HG02798 (cell line): ENCODE measurements at regions not wholly inside any gene's neighbourhood (a gene's known extent, or its start where the extent isn't known, plus 50 kb on each side); places are given as distances from the start of the nearest gene placed in this dataset.
"Not testable (repeated sequence)": the region's sequence is repeated elsewhere in the genome, so short reads cannot be mapped to it uniquely, and the experiment has no call there.

Source experiments
- ATAC-seq: cut with Tn5 transposase; IDR thresholded peaks from one replicate; pipeline ENCODE4 v1.9.1; 2021; ENCODE audit warnings: mild to moderate bottlenecking; ENCODE audit not compliant: unreplicated experiment, poor library complexity

DNA sequence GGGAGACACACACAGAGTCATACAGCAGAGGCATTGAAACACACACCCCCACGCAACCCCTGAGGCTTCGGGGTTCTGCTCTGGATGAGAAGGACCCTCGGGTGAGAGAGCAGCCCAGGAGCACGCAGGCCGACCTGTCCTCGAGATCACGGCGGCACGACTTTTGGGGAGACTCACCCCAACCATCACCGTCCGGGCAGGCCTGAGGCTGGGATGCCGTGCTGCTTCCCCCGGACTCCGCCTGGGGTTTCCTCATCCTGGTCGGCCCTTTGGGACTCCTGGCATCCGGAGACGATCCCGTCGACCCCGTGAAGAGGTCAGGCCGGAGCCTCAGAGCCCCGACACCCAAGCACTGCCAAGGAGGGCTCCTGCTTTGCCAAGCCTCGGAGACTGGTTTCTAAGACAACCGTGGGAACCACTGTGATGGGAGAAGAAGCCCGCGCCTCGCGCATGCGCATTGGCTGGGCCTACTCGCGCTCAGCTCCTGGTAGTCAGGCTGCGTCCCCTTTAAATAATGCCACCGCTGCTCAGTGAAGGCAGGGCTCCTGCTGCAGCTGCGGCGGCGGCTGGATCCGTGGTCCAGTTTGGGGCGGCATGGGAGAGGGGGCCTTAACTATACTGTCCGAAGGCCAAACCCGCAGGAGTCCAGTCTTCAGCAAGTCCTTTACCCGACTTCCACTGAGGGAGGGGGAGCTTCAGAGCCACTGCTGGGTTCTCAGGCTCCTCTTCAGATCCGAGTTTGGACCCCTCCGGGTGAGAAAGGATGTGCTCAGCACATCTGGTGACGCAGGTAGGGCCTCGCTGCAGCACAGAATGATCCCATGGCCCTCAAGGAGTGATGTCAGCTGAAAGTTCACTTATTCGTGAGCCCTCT, 171.4 kb upstream of the ZNF337 start:
- peak; percentile 66 for ATAC-seq

DNA sequence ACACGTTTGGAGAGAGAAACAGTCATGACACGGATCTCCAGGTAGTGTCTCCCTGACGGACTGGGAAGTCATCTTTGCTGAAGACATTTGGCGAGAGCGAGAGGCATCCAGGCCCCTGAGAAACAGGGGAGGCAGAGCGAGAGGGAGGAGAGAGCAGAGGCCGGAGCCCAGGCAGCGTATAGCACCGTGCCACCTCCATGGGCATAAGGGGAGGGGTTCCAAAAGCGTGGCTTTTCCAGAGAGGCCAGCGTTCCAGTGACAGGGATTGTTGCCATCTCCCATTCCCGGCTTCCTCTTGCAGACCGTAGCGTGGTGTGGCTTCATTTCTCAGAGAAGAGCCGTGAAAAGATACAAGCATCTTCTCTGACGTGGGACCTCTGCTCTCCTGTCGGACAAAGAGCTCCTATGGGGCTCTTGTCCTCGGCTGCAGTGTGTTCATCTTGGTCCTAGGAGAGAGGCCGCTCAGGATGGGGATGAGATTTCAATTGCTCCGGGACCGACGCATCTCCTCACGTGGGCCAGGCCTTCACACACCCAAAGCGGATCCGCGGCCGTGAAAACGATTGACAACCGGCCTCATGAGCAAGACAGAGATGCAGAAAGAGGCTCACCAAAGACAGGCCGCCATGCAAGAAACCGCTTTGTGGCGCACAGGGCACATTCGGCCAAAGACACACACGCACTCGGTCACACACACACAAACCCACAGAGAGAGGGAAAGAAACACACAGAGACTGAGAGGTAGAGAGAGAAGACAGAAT, 170.5 kb upstream of the ZNF337 start:
- ATAC-seq: not testable (repeated sequence)

DNA sequence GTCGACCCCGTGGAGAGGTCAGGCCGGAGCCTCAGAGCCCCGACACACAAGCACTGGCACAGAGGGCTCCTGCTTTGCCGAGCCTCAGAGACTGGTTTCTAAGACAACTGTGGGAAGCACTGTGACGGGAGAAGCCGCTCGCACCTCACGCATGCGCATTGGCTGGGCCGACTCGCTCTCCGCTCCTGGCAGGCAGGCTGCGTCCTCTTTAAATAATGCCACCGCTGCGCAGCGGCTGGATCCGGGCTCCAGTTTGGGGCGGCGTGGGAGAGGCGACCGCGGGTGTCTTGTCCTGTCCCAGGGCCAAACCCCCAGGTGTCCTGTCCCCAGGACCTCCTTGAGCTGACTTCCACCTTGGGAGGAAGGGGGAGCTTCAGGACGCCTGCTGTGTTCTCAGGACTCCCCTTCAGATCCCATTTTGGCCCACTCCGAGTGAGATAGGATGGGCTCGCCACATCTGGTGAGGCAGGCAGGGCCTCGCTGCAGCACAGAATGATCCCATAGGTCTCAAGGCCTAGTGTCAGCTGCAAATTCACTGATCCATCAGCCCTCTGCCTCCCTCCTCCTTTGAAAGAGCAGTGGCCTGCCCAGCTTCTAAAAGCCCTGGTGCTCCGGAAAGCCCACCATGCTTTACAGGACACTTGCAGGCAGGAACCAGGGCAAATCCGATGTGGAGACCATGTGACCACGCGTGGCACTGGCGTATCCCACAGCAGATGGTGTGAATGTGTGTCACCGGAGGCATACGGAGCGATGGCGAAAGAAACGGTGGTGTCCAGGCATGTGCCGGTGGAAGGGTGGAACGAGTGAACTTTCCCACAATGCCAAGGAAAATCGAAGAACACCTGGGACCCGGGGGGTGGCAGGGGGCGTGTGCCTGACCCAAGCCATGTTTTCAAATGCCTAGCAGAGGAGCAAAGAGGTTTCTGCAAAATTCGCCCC, 169.3 kb upstream of the ZNF337 start:
- no peak for ATAC-seq

DNA sequence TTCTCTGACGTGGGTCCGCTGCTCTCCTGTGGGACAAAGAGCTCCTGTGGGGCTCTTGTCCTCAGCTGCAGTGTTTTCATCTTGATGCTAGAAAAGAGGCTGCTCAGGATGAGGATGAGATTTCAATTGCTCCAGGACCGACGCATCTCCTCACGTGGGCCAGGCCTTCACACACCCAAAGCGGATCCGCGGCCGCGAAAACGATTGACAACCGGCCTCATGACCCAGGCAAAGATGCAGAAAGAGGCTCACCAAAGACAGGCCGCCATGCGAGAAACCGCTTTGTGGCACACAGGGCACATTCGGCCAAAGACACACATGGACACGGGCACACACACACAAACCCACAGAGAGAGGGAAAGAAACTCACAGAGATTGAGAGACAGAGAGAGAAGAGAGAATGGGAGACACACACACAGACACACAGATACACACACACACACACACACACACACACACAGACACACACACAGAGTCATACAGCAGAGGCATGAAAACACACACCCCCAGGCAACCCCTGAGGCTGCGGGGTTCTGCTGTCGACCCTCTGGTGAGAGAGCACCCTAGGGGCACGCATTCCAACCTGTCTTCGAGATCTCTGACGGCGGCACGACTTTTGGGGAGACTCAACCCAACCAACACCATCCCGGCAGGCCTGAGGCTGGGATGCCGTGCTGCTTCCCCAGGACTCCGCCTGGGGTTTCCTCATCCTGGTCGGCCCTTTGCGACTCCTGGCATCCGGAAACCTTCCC, 168.5 kb upstream of the ZNF337 start:
- ATAC-seq: not testable (repeated sequence)

DNA sequence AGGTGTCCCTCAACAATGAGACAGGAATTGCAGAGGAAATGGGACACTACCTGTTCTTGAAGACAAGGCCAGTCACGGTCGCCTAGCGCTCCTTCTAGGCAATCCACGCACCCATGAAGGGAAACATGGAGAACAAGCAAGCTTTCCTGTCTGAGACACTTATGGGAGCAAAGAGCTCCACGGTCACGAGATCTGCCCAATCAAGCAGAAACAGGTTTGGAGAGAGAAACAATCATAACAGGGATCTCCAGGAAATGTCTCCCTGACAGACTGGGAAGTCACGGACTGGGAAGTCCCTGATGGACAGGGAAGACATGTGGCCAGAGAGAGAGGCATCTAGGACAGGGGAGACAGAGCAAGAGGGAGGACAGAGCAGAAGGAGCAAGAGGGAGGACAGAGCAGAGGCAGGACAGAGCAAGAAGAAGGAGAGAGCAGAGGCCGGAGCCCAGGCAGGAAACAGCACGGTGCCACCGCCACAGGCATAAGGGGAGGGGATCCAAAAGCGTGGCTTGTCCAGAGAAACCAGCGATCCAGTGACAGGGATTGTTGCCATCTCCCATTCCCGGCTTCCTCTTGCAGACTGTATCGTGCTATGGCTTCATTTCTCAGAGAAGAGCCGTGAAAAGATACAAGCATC, 167.8 kb upstream of the ZNF337 start:
- no peak for ATAC-seq

DNA sequence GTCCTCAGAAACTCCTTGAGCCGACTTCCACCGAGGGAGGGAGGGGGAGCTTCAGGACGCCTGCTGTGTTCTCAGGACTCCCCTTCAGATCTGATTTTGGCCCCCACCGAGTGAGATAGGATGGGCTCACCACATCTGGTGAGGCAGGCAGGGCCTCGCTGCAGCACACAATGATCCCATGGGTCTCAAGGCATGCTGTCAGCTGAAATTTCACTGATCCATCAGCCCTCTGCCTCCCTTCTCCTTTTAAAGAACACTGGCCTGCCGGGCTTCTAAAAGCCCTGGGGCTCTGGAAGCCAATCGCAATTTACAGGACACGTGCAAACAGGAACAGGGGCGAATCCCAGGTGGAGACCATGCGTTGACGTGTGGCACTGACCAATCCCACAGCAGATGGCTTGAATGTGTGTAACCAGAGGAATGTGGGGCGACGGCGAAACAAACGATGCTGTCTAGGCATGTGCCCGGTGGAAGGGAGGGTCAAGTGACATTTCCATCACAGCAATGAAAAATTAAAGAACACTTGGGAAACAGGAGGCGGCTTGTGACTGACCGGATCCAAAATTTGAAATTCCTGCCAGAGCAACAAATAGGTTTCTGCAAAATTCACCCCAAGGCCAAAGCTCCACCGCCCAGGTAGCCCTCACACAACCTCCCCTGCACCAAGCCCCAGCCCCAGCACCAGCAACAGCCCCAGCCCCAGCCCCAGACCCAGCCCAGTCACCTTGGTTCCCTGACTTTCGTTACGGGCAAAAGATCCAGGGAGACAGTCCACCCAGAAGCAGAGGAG, 167.1 kb upstream of the ZNF337 start:
- no peak for ATAC-seq

DNA sequence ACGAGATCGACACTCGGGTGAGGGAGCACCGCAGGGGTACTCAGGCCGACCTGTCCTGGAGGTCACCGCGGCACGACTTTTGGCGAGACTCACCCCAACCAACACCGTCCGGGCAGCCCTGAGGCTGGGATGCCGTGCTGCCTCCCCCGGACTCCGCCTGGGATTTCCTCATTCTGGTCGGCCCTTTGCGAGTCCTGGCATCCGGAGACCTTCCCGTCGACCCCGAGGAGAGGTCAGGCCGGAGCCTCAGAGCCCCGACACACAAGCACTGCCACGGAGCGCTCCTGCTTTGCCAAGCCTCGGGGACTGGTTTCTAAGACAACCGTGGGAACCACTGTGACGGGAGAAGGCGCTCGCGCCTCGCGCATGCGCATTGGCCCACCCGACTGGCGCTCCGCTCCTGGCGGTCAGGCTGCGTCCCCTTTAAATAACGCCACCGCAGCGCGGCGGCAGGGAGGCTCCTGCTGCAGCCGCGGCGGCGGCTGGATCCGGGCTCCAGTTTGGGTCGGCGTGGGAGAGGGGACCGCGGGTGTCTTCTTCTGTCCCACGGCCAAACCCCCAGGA, 166.4 kb upstream of the ZNF337 start:
- peak; percentile 57 for ATAC-seq

DNA sequence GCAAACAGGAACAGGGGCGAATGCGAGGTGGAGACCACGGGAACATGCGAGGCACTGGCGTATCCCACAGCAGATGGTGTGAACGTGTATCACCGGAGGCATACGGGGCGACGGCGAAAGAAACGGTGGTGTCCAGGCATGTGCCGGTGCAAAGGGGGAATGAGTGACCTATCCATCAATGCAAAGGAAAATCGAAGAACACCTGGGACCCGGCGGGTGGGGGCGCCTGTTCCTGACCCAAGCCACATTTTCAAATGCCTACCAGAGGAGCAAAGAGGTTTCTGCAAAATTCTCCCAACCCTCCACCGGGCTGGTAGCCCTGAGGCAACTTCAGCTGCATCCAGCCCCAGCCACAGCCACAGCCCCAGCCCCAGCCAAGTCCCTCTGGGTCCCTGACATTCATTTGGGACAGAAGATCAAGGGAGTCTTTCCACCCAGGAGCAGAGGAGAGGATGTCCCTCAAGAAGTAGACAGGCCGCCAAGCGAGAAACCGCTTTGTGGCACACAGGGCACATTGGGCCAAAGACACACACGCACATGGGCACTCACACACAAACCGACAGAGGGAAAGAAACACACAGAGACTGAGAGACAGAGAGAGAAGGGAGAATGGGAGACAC, 164.0 kb upstream of the ZNF337 start:
- no peak for ATAC-seq

DNA sequence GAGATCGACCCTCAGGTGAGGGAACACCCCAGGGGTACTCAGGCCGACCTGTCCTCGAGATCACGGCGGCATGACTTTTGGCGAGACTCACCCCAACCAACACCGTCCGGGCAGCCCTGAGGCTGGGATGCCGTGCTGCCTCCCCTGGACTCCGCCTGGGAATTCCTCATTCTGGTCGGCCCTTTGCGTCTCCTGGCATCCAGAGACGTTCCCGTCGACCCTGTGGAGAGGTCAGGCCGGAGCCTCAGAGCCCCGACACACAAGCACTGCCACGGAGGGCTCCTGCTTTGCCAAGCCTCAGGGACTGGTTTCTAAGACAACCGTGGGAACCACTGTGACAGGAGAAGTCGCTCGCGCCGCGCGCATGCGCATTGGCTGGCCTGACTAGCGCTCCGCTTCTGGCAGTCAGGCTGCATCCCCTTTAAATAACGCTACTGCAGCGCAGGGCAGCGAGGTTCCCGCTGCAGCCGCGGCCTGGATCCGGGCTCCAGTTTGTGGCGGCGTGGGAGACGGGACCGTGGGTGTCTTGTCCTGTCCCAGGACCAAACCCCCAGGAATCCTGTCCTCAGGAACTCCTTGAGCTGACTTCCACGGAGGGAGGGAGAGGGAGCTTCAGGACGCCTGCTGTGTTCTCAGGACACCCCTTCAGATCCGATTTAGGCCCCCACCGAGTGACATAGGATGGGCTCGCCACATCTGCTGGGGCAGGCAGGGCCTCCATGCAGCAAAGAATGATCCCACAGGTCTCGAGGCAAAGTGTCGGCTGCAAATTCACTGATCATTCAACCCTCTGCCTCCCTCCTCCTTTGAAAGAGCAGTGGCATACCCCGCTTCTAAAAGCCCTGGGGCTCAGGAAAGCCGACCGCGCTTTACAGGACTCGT, 163.2 kb upstream of the ZNF337 start:
- ATAC-seq: peak; percentile 66

DNA sequence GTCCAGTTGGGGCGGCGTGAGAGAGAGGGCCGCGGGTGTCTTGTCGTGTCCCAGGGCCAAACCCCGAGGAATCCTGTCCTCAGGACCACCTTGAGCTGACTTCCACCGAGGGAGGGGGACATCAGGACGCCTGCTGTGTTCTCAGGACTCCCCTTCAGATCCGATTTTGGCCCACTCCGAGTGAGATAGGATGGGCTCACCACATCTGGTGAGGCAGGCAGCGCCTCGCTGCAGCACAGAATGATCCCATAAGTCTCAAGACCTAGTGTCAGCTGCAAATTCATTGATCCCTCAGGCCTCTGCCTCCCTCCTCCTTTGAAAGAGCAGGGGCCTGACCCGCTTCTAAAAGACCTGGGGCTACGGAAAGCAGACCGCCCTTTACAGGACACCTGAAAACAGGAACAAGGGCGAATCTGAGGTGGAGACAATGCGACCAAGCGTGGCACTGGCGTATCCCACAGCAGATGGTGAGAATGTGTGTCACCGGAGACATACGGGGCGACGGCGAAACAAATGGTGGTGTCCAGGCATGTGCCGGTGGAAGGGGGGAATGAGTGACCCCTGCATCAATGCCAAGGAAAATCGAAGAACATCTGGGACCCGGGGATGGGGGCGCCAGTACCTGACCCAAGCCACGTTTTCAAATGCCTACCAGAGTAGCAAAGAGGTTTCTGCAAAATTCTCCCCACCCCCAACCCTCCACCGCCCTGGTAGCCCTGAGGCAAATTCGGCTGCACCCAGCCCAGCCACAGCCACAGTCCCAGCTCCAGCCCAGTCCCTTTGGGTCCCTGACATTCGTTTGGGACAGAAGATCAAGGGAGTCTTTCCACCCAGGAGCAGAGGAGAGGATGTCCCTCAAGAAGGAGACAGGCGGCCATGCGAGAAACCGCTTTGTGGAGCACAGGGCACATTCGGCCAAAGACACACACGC, 162.1 kb upstream of the ZNF337 start:
- ATAC-seq: no peak

DNA sequence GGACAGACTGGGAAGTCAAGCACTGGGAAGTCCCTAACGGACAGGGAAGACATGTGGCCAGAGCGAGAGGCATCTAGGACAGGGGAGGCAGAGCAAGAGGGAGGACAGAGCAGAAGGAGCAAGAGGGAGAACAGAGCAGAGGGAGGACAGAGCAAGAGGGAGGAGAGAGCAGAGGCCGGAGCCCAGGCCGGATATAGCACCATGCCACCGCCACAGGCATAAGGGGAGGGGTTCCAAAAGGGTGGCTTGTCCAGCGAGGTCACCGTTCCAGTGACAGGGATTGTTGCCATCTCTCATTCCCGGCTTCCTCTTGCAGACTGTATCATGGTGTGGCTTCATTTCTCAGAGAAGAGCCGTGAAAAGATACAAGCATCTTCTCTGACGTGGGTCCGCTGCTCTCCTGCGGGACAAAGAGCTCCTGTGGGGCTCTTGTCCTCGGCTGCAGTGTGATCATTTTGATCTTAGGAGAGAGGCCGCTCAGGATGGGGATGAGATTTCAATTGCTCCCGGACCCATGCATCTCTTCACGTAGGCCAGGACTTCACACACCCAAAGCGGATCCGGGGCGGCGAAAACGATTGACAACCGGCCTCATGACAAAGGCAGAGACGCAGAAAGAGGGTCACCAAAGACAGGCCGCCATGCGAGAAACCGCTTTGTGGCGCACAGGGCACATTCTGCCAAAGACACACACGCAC, 160.6 kb upstream of the ZNF337 start:
- not testable (repeated sequence) for ATAC-seq

DNA sequence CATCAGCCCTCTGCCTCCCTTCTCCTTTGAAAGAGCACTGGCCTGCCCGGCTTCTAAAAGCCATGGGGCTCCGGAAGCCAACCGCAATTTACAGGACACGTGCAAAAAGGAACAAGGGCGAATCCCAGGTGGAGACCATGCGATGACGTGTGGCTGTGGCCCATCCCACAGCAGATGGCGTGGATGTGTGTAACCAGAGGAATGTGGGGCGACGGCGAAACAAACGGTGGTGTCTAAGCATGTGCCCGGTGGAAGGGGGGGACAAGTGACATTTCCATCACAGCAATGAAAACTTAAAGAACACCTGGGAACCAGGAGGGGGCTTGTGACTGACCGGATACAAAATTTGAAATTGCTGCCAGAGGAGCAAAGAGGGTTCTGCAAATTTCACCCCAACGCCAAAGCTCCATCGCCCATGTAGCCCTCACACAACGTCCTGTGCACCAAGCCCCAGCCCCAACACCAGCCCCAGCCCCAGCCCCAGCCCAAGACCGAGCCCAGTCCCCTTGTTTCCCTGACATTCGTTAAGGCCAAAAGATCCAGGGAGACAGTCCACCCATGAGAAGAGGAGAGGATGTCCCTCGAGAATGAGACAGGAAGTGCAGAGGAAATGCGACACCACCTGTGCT, 159.7 kb upstream of the ZNF337 start:
- ATAC-seq: no peak

DNA sequence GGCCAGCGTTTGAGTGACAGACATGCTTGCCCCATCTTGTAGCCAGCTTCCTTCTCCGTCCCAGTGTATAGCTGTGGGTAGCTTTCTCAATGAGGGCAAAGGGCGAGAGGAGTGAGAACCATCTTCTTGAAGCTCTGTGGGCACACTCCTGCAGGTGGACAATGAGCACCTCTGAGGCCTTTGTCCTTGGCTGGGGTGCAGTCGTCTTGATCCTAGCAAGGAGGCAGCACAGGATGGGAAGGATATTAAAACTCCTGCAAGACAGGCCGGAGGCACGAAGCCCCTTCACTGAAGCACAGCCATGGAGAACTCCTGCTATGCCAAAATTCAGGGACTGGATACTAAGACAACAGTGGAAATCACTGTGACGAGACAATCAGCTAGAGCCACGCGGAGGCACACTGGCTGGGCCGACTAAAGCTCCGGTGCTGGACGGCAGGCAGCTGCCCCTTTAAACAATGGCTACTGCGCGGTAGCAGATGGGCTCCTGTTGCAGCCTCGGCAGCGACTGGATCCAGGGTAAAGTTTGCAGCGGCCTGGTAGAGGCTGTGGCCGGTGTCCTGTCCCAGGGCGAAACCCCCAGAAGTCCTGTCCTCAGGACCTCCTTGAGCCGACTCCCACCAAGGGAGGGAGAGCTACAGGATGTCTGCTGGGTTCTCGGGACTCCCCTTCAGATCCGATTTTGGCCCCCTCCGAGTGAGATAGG, 159.0 kb upstream of the ZNF337 start:
- ATAC-seq: not testable (repeated sequence)

DNA sequence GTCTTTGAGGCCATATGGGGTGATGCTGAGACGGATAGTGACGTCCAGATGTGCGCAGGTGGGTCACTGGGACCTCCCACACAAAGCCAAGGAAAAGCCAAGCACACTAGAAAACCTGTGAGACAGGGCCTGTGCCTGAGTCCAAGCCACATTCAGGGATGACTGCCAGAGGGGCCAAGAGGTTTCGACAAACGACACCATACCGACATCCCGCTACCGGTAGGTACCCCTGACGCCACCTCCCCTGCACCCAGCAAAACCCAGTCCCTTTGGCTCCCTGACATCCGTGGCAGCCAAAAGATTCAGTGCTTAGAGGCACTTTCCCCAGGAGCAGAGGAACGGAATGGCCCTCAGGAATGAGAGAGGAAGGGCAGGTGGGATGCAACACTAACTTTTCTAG, 158.0 kb upstream of the ZNF337 start:
- ATAC-seq: not testable (repeated sequence)
